ENCODE measurements at regions not wholly inside any gene's neighbourhood (a gene's known extent, or its start where the extent isn't known, plus 50 kb on each side); places are given as distances from the start of the nearest gene placed in this dataset.

GRCh38 chr11:111173221-111173620, 72.3 kb upstream of the POU2AF2 start:
- TF ChIP-seq CTCF (IDR thresholded peaks at IDR 0.05) (no peak), POLR2A (IDR thresholded peaks at IDR 0.05) (no peak)
